Gastrocnemius medialis (tissue), 4 donors: ENCODE measurements at regions not wholly inside any gene's neighbourhood (a gene's known extent, or its start where the extent isn't known, plus 50 kb on each side); places are given as distances from the start of the nearest gene placed in this dataset.

Experiments
- ATAC-seq, 2 donors: fragments of 150-250 bp; one replicate each; pipeline ENCODE4 v1.9.1; 2016
- DNase-seq, 2 donors: peaks; one replicate each; pipeline ENCODE4 v3.0.0-alpha.2; 2019
- H3K27ac ChIP-seq, 4 donors: fragments of 200-600 bp; sonication (generic); 1 replicate in 1 of 4; 2 replicates in 3 of 4; pipeline ENCODE4 v1.5.1; 2016 to 2018; ENCODE audit warnings: mild to moderate bottlenecking in 2 of 4, moderate library complexity in 1 of 4
- H3K27me3 ChIP-seq, 3 donors: fragments of 200-600 bp; sonication (generic) in 2 of 3; 1 replicate in 1 of 3; 2 replicates in 2 of 3; pipeline versions ENCODE4 v1.5.1 to v1.6.0; 2016 to 2019; ENCODE audit warnings: mild to moderate bottlenecking in 1 of 3, moderate library complexity in 1 of 3
- H3K36me3 ChIP-seq, 2 donors: fragments of 200-600 bp; sonication (generic) in 1 of 2; one replicate each; pipeline ENCODE4 v1.5.1; 2017 to 2018
- H3K4me1 ChIP-seq, 2 donors: fragments of 200-600 bp; sonication (generic) in 1 of 2; one replicate each; pipeline ENCODE4 v1.5.1; 2016 to 2017; ENCODE audit warnings: mild to moderate bottlenecking in 2 of 2
- H3K4me3 ChIP-seq, 4 donors: fragments of 200-600 bp; sonication (generic) in 3 of 4; 1 replicate in 1 of 4; 2 replicates in 3 of 4; pipeline ENCODE4 v1.5.1; 2016 to 2019; ENCODE audit warnings: mild to moderate bottlenecking in 2 of 4
- H3K9me3 ChIP-seq, 3 donors: fragments of 200-600 bp; sonication (generic) in 2 of 3; 1 replicate in 1 of 3; 2 replicates in 2 of 3; pipeline ENCODE4 v1.5.1; 2016 to 2019
- CTCF ChIP-seq, 5 experiments: fragments of 450-650 bp in 3 of 5; fragments of 200-600 bp in 2 of 5; sonication (generic) in 2 of 5; IDR thresholded peaks in 4 of 5; conservative IDR thresholded peaks in 1 of 5; 1 replicate in 4 of 5; 2 replicates in 1 of 5; pipeline ENCODE4 v1.5.1; 2016 to 2019; ENCODE audit warnings: antibody characterized with exemption in 5 of 5, mild to moderate bottlenecking in 3 of 5, moderate library complexity in 3 of 5
- POLR2A ChIP-seq, 2 donors: fragments of 450-650 bp; IDR thresholded peaks; one replicate each; pipeline ENCODE4 v1.6.1; 2017; ENCODE audit warnings: antibody characterized with exemption in 2 of 2, mild to moderate bottlenecking in 2 of 2, moderate library complexity in 2 of 2
- in situ Hi-C, 4 donors: fragments of 200-750 bp; cut with MboI; loops; one replicate each; pipeline versions ENCODE4 v1.15.0 to v1.8.0; 2017; ENCODE audit warnings: low sequenced_read_pairs in 4 of 4
- intact Hi-C: fragments of 100-400 bp; cut with DNase I; formaldehyde crosslinking; loops from one replicate; pipeline ENCODE4 v1.15.1; 2023; ENCODE audit warnings: low total_unique reads

DNA sequence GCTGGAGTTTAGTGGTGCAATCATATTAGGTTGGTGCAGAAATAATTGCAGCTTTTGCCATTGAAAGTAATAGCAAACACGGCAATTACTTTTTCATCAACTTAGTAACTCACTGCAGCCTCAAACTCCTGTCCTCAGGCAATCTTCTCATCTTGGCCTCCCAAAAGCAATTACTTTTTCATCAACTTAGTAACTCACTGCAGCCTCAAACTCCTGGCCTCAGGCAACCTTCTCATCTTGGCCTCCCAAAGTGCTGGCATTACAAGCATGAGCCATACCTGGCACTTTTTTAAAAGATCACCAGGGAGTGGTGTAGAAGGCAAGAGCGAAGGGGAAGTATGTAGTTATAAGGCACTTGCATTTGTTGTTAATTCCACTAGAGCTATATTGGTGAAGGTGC is 491.1 kb upstream of the ADGRL3 start:
- no peaks in the 10 kb centered on the region for H3K36me3 ChIP-seq
- no peak overlapping the region for H3K4me3 ChIP-seq
- DNase-seq (no peak), ATAC-seq (no peak)
- H3K9me3 ChIP-seq = no peaks in the 10 kb centered on the region
- no peak overlapping the region for H3K27ac ChIP-seq
- no peak for TF ChIP-seq POLR2A (IDR thresholded peaks at IDR 0.05)
- TF ChIP-seq CTCF (IDR thresholded peaks at IDR 0.05 in 4 of 5, conservative IDR thresholded peaks at IDR 0.05 in 1 of 5) = no peak
- in situ Hi-C loops = no loop called here
- intact Hi-C loops = no loop called here
- H3K27me3 ChIP-seq = no peaks in the 10 kb centered on the region
- no peaks in the 10 kb centered on the region for H3K4me1 ChIP-seq

- Histone ChIP-seq H3K27me3 (no peaks in the 10 kb centered on the region), H3K36me3 (no peaks in the 10 kb centered on the region), H3K4me3 (no peak overlapping the region), H3K9me3 (no peaks in the 10 kb centered on the region), H3K27ac (no peak overlapping the region), H3K4me1 (no peaks in the 10 kb centered on the region)
- TF ChIP-seq POLR2A (IDR thresholded peaks at IDR 0.05) (no peak), CTCF (IDR thresholded peaks at IDR 0.05 in 4 of 5, conservative IDR thresholded peaks at IDR 0.05 in 1 of 5) (no peak)
- DNase-seq = no peak
- no peak for ATAC-seq
- in situ Hi-C loops (no loop called here), intact Hi-C loops (no loop called here)
Measured at GRCh38 chr4:60718874-60719273, 481.3 kb upstream of the ADGRL3 start.

GRCh38 chr4:60721685-60722084 is 478.4 kb upstream of the ADGRL3 start:
- in situ Hi-C loops (no loop called here), intact Hi-C loops (no loop called here)
- Histone ChIP-seq H3K4me3 (no peak overlapping the region), H3K36me3 (no peaks in the 10 kb centered on the region), H3K4me1 (no peaks in the 10 kb centered on the region), H3K27me3 (no peaks in the 10 kb centered on the region), H3K27ac (no peak overlapping the region), H3K9me3 (no peaks in the 10 kb centered on the region)
- TF ChIP-seq CTCF (IDR thresholded peaks at IDR 0.05 in 4 of 5, conservative IDR thresholded peaks at IDR 0.05 in 1 of 5) = no peak
- TF ChIP-seq POLR2A (IDR thresholded peaks at IDR 0.05) = no peak
- ATAC-seq = no peak
- no peak for DNase-seq

- no peak overlapping the region for H3K4me3 ChIP-seq
- intact Hi-C loops = no loop called here
Measured at GRCh38 chr4:60723796-60724195, 476.3 kb upstream of the ADGRL3 start.

More at GRCh38 chr4:60723796-60724195, 476.3 kb upstream of the ADGRL3 start:
- no peak for TF ChIP-seq POLR2A (IDR thresholded peaks at IDR 0.05)
- TF ChIP-seq CTCF (IDR thresholded peaks at IDR 0.05 in 4 of 5, conservative IDR thresholded peaks at IDR 0.05 in 1 of 5) = no peak
- DNase-seq = no peak
- in situ Hi-C loops = no loop called here
- ATAC-seq = no peak
- no peaks in the 10 kb centered on the region for H3K27me3 ChIP-seq
- no peaks in the 10 kb centered on the region for H3K4me1 ChIP-seq
- H3K27ac ChIP-seq = no peak overlapping the region
- H3K36me3 ChIP-seq = no peaks in the 10 kb centered on the region
- no peaks in the 10 kb centered on the region for H3K9me3 ChIP-seq
